Activated CD4-positive, alpha-beta T cell treated with anti-CD3 and anti-CD28 coated beads, Interleukin-2, amount 10 ng/mL, durations not matched to agents 7 days and 5 days (primary cell): ENCODE measurements at regions not wholly inside any gene's neighbourhood (a gene's known extent, or its start where the extent isn't known, plus 50 kb on each side); places are given as distances from the start of the nearest gene placed in this dataset.
"Not testable (repeated sequence)": the region's sequence is repeated elsewhere in the genome, so short reads cannot be mapped to it uniquely, and the experiment has no call there.

Experiments used
- CTCF ChIA-PET: fragments of 350-600 bp; sonication (Branson Sonifier 250); formaldehyde crosslinking; loops from one replicate; lab custom pipeline; 2021; ENCODE audit warnings: antibody characterized with exemption; lab: Charles Lee
- POLR2A ChIA-PET: fragments of 350-600 bp; sonication (Branson Sonifier 250); formaldehyde crosslinking; loops from one replicate; lab custom pipeline; 2021; ENCODE audit warnings: antibody characterized with exemption; lab: Charles Lee
- DNase-seq: peaks from one replicate; pipeline ENCODE4 v3.0.0-alpha.2; 2020
- H3K27ac Mint-ChIP-seq: one replicate; pipeline ENCODE4 v1.8.0; 2021; ENCODE audit warnings: mild to moderate bottlenecking, moderate library complexity, mixed read lengths
- H3K27me3 Mint-ChIP-seq: one replicate; pipeline ENCODE4 v1.8.0; 2021; ENCODE audit warnings: mixed read lengths
- H3K36me3 Mint-ChIP-seq: one replicate; pipeline ENCODE4 v1.8.0; 2021; ENCODE audit warnings: low read depth, mixed read lengths
- H3K4me1 Mint-ChIP-seq: one replicate; pipeline ENCODE4 v1.8.0; 2021; ENCODE audit warnings: mixed read lengths
- H3K4me3 Mint-ChIP-seq: one replicate; pipeline ENCODE4 v1.8.0; 2021; ENCODE audit warnings: mild to moderate bottlenecking, moderate library complexity, mixed read lengths
- H3K9me3 Mint-ChIP-seq: one replicate; pipeline ENCODE4 v1.8.0; 2021; ENCODE audit warnings: mixed read lengths

GRCh38 chr5:2810644-2811043, 59.2 kb upstream of the IRX2 start:
- POLR2A ChIA-PET, result no interaction called here
- Mint-ChIP-seq H3K27me3 (no peaks in the 10 kb centered on the region), H3K36me3 (no peaks in the 10 kb centered on the region), H3K4me3 (no peak overlapping the region), H3K27ac (no peak overlapping the region), H3K4me1 (no peaks in the 10 kb centered on the region), H3K9me3 (no peaks in the 10 kb centered on the region)
- CTCF ChIA-PET, result no interaction called here
- DNase-seq, result no peak

GRCh38 chr5:2807244-2807643, 55.8 kb upstream of the IRX2 start:
- H3K9me3 Mint-ChIP-seq, H3K4me3 Mint-ChIP-seq, H3K36me3 Mint-ChIP-seq, H3K27ac Mint-ChIP-seq, POLR2A ChIA-PET, H3K4me1 Mint-ChIP-seq, H3K27me3 Mint-ChIP-seq, DNase-seq, CTCF ChIA-PET: not testable (repeated sequence)

- Mint-ChIP-seq H3K27ac (no peak overlapping the region), H3K36me3 (no peaks in the 10 kb centered on the region), H3K4me1 (no peaks in the 10 kb centered on the region), H3K27me3 (no peaks in the 10 kb centered on the region), H3K9me3 (no peaks in the 10 kb centered on the region), H3K4me3 (no peak overlapping the region)
- CTCF ChIA-PET, result no interaction called here
- no peak for DNase-seq
- POLR2A ChIA-PET, result no interaction called here
Observed at GRCh38 chr5:2806176-2806575, 54.7 kb upstream of the IRX2 start.

- no peaks in the 10 kb centered on the region for H3K27me3 Mint-ChIP-seq
- CTCF ChIA-PET, result no interaction called here
Observed at GRCh38 chr5:2805080-2805479, 53.6 kb upstream of the IRX2 start.

DNA sequence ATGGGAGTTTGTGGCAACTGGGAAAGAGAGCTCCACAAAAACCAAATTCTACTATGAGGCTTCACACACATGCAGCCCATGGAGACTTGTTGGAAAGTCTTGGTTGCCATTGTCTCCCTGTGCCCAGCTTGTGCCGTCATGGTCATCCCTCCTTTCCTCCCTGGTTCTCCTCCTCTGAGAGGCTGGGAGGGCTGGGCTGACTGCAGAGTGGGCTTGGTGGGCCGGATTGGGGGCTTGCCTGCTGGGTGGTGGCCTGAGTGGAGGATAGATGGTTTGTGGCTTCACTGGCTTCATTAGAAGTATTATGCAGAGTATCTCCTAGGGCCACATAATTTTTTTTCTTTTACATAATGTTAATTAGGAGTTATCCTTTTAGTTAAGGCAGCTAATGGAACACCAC, 52.3 kb upstream of the IRX2 start:
- H3K9me3 Mint-ChIP-seq, result no peaks in the 10 kb centered on the region
- no peak overlapping the region for H3K27ac Mint-ChIP-seq
- POLR2A ChIA-PET, result no interaction called here
- H3K4me3 Mint-ChIP-seq, result no peak overlapping the region
- no peaks in the 10 kb centered on the region for H3K4me1 Mint-ChIP-seq
- no peaks in the 10 kb centered on the region for H3K27me3 Mint-ChIP-seq
- no peaks in the 10 kb centered on the region for H3K36me3 Mint-ChIP-seq
- CTCF ChIA-PET, result no interaction called here
- no peak for DNase-seq

More at GRCh38 chr5:2805080-2805479, 53.6 kb upstream of the IRX2 start:
- Mint-ChIP-seq H3K4me3 (no peak overlapping the region), H3K27ac (no peak overlapping the region), H3K4me1 (no peaks in the 10 kb centered on the region), H3K9me3 (no peaks in the 10 kb centered on the region), H3K36me3 (no peaks in the 10 kb centered on the region)
- DNase-seq, result no peak
- POLR2A ChIA-PET, result no interaction called here

DNA sequence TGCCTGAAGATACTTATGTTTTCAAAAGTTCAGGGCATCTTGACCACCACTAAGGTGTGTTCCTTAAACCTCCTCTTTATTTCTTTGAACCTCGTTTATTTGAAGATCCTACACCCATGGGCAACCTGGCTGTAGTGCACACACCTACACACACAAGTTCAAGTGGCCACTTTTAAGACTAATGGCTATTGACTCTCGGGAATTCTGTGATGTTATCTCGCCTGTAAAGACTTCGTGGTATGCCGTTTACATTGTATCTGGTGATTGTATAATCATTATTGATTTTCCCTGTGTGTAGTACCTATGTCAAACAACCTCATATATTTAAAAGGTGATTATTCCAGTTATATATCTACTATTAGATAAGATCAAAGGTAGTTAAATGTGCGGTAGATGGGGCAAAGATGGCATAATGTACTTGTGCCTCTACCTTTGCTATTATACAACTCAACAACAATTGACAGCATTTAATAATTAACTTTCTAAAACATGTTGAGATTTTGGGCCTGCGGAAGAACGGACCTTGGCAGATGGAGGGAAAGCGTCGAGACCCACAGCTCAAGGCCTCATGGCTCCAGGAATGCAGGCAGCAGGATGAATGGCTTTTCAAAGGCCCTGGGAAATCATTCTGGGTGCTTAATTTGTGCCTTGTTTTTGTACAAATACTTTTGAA, 51.4 kb upstream of the IRX2 start:
- CTCF ChIA-PET, result no interaction called here
- Mint-ChIP-seq H3K4me1 (no peaks in the 10 kb centered on the region), H3K36me3 (no peaks in the 10 kb centered on the region), H3K27ac (no peak overlapping the region), H3K27me3 (no peaks in the 10 kb centered on the region), H3K9me3 (no peaks in the 10 kb centered on the region), H3K4me3 (no peak overlapping the region)
- POLR2A ChIA-PET, result no interaction called here
- no peak for DNase-seq

DNA sequence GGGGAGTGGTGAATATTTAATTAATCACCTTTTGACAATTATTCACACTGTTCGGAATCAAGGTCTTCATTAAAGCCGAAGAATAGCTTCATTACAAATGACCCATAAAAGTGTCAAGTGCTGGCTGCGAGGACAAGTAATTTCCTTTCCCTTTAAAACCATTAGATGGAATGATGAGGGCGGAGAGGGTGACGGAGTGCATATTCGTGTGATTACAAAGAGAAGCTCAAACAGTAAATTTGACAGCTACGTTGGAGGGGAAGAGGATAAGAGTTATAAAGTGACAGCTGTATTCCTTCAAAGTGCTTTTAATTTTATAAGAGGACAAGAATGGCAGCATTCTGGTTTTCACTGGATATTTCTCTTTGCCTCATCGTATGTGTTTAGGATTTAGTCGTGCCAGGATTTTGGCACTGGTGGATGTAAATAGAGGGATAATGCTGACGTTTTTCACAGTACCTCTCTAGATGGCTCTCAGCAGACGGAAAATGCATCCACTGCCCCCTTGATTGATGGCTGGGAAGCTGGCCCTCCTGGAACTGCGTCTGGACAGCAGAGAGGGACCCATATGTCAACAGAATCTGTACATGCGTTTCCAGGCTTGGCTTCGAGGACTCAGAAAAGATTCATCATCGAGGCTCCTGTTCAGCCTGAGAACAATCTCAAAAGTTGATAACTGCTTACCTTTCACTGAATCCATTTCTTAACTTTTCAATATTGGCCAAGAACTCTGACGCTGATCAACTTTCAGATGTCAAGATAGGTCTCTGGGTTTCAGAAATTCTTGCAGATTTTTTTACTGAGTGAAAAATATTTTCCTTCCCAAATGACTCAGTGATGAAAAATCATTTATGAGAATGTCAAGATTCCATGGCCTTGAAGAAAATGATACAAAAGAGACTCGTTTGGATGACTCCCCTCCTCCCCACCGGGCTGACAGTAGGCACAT, 50.4 kb upstream of the IRX2 start:
- H3K27ac Mint-ChIP-seq, result no peak overlapping the region
- H3K36me3 Mint-ChIP-seq, result no peaks in the 10 kb centered on the region
- DNase-seq, result no peak
- ChIA-PET POLR2A (no interaction called here), CTCF (no interaction called here)
- no peaks in the 10 kb centered on the region for H3K4me1 Mint-ChIP-seq
- no peaks in the 10 kb centered on the region for H3K9me3 Mint-ChIP-seq
- no peaks in the 10 kb centered on the region for H3K27me3 Mint-ChIP-seq
- H3K4me3 Mint-ChIP-seq, result no peak overlapping the region
